HEK293 (cell line): ENCODE measurements at regions not wholly inside any gene's neighbourhood (a gene's known extent, or its start where the extent isn't known, plus 50 kb on each side); places are given as distances from the start of the nearest gene placed in this dataset.

Source experiments
- CTCF ChIA-PET: fragments of 350-600 bp; formaldehyde crosslinking; extraction: SDS; loops from one replicate; lab custom pipeline; 2021; ENCODE audit warnings: antibody characterized with exemption; lab: Yijun Ruan, JAX
- POLR2A ChIA-PET: fragments of 300-600 bp; formaldehyde crosslinking; extraction: SDS; loops from one replicate; lab custom pipeline; 2020; ENCODE audit warnings: antibody characterized with exemption, inconsistent platforms; lab: Yijun Ruan, JAX
- H3K27ac ChIP-seq: fragments of 200-500 bp; sonication (Bioruptor generic); 2 replicates; pipeline ENCODE4 v1.5.1; 2014; ENCODE audit warnings: low read depth, low read length, control low read depth, inconsistent platforms; ENCODE audit errors: extremely low read depth
- H3K36me3 ChIP-seq, 2 experiments: fragments of 200-500 bp in 1 of 2; sonication (Bioruptor generic) in 1 of 2; 1 replicate in 1 of 2; 2 replicates in 1 of 2; pipeline ENCODE4 v1.5.1; 2014 to 2017; ENCODE audit warnings: inconsistent platforms in 2 of 2, low read length in 2 of 2; ENCODE audit not compliant: control insufficient read depth in 2 of 2, insufficient read depth in 1 of 2
- H3K4me1 ChIP-seq: fragments of 200-500 bp; sonication (Bioruptor generic); 2 replicates; pipeline ENCODE4 v1.5.1; 2014; ENCODE audit warnings: mild to moderate bottlenecking, low read length, inconsistent platforms; ENCODE audit not compliant: control insufficient read depth, insufficient read depth
- H3K4me3 ChIP-seq: 2 replicates; pipeline ENCODE4 v1.5.1; 2011; ENCODE audit warnings: low read depth, mild to moderate bottlenecking, control low read depth, low read length, moderate library complexity
- H3K9me3 ChIP-seq: fragments of 200-500 bp; sonication (Bioruptor generic); 2 replicates; pipeline ENCODE4 v1.5.1; 2014; ENCODE audit warnings: low read depth, low read length, inconsistent platforms; ENCODE audit not compliant: control insufficient read depth, insufficient read depth
- GLIS1 ChIP-seq: fragments of 450-650 bp; formaldehyde crosslinking; IDR thresholded peaks from 2 replicates; pipeline ENCODE4 v1.5.1; 2016; ENCODE audit warnings: missing biosample characterization, missing genetic modification characterization
- REPIN1 ChIP-seq: fragments of 450-650 bp; formaldehyde crosslinking; IDR thresholded peaks from 2 replicates; pipeline ENCODE4 v1.5.1; 2017; ENCODE audit warnings: missing biosample characterization, missing genetic modification characterization, low read depth
- WT1 ChIP-seq: fragments of 450-650 bp; formaldehyde crosslinking; IDR thresholded peaks from 2 replicates; pipeline ENCODE4 v1.5.1; 2016; ENCODE audit warnings: missing biosample characterization, missing genetic modification characterization
- ZNF366 ChIP-seq: fragments of 450-650 bp; formaldehyde crosslinking; conservative IDR thresholded peaks from 2 replicates; pipeline ENCODE4 v1.5.1; 2016; ENCODE audit warnings: missing biosample characterization, missing genetic modification characterization
- ZNF391 ChIP-seq: fragments of 450-650 bp; formaldehyde crosslinking; IDR thresholded peaks from 2 replicates; pipeline ENCODE4 v1.5.1; 2016; ENCODE audit warnings: low read depth, missing biosample characterization, missing genetic modification characterization, borderline replicate concordance
- ZNF416 ChIP-seq: fragments of 450-650 bp; formaldehyde crosslinking; IDR thresholded peaks from 2 replicates; pipeline ENCODE4 v1.5.1; 2016; ENCODE audit warnings: missing biosample characterization, missing genetic modification characterization
- ZNF426 ChIP-seq: fragments of 450-650 bp; formaldehyde crosslinking; IDR thresholded peaks from 2 replicates; pipeline ENCODE4 v1.5.1; 2017; ENCODE audit warnings: missing biosample characterization, missing genetic modification characterization, mild to moderate bottlenecking, inconsistent platforms, moderate library complexity
- ZNF626 ChIP-seq: fragments of 450-650 bp; sonication (Bioruptor Pico); formaldehyde crosslinking; IDR thresholded peaks from 2 replicates; pipeline ENCODE4 v1.5.1; 2018; ENCODE audit warnings: missing biosample characterization, missing genetic modification characterization, inconsistent platforms
- ZNF660 ChIP-seq: fragments of 450-650 bp; IDR thresholded peaks from 2 replicates; pipeline ENCODE4 v1.5.1; 2018; ENCODE audit warnings: missing biosample characterization, mild to moderate bottlenecking, missing genetic modification characterization
- TF ChIP-seq, protein P1 (sequence below): fragments of 450-650 bp; formaldehyde crosslinking; IDR thresholded peaks from 2 replicates; pipeline ENCODE4 v1.5.1; 2017; ENCODE audit warnings: missing biosample characterization, mild to moderate bottlenecking, missing genetic modification characterization, moderate library complexity
- TF ChIP-seq, protein P2 (sequence below): fragments of 450-650 bp; formaldehyde crosslinking; IDR thresholded peaks from 2 replicates; pipeline ENCODE4 v1.5.1; 2017; ENCODE audit warnings: missing biosample characterization, missing genetic modification characterization
- TF ChIP-seq, protein P3 (sequence below): fragments of 450-650 bp; formaldehyde crosslinking; IDR thresholded peaks from 2 replicates; pipeline ENCODE4 v1.5.1; 2017; ENCODE audit warnings: missing biosample characterization, missing genetic modification characterization

DNA sequence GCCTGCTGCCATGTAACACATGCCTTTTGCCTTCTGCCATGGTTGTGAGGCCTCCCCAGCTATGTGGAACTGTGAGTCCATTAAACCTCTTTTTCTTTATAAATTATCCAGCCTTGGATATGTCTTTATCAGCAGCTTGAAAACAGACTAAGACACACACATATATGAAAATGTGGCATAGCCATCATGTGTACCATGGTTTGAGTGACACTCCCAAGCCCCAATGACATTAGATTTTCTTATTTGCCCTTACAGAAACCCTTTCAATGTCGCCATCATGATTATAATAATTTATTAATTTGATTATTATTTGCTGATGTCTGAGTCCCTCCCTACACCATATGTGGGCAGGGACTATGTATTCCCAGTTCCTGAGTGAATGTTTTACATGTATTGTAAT lies 63.5 kb upstream of the FGGY start:
- Histone ChIP-seq H3K4me1 (peaks cover 4% of the 10 kb centered on the region), H3K27ac (no peak overlapping the region), H3K36me3 (no peaks in the 10 kb centered on the region), H3K9me3 (no peaks in the 10 kb centered on the region), H3K4me3 (no peak overlapping the region)
- CTCF ChIA-PET, result interaction anchor here (1.1 kb wide), 1 partner anchor 9 kb away, joined by 4 read pairs; no protein-coding TSS in a partner anchor
- TF ChIP-seq ZNF416 (no peak), REPIN1 (tag by site-specific recombination) (no peak)
- POLR2A ChIA-PET, result no interaction called here

DNA sequence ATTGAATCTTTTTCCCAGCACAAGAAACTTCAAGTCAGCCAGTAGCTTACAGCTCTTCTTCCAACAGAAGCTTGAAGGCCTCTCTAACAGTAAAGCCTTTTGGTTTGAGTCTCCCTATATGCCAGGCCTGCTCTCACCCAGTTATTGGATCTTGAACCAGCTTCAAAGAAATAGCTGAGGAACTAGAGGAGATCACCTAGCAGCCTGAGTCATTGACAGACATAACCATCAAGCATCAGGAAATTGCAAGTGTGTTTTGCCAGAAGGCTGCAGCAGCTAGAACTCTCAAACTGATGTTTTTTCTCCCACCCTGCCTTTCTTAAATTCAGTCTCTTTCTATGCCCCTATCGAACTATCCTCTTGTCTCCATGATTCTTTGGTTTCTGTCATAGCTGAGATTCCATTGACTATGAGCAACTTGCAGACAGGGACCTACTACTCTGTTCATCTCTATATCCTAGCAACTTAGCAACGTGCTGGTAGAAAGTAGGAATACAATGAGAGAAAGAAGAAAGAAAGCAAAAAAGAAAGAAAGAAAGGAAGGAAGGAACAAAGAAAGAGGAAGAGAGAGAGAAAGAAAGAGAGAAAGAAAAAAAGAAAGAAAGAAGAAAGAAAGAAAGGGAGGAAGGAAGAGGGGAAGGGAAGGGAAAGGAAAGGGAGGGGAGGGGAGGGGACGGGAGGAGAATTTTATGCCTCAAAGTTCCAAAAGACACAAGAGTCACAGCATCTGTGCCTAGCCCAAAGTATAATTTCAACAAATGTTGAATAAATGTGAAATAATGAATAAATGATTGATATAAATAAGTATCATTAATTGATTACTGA lies 60.0 kb upstream of the FGGY start:
- no peak for TF ChIP-seq ZNF626 (tag by site-specific recombination)
- TF ChIP-seq, protein P1, sequence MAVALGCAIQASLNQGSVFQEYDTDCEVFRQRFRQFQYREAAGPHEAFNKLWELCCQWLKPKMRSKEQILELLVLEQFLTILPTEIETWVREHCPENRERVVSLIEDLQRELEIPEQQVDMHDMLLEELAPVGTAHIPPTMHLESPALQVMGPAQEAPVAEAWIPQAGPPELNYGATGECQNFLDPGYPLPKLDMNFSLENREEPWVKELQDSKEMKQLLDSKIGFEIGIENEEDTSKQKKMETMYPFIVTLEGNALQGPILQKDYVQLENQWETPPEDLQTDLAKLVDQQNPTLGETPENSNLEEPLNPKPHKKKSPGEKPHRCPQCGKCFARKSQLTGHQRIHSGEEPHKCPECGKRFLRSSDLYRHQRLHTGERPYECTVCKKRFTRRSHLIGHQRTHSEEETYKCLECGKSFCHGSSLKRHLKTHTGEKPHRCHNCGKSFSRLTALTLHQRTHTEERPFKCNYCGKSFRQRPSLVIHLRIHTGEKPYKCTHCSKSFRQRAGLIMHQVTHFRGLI, result no peak
- 0 out of 2 replicates have a peak, but pooled peaks have one; percentile 64 for TF ChIP-seq ZNF366
- CTCF ChIA-PET, result no interaction called here
- no peak overlapping the region for H3K27ac ChIP-seq
- no peak overlapping the region for H3K4me3 ChIP-seq
- no peaks in the 10 kb centered on the region for H3K36me3 ChIP-seq
- no peaks in the 10 kb centered on the region for H3K9me3 ChIP-seq
- H3K4me1 ChIP-seq, result peaks cover 2% of the 10 kb centered on the region
- POLR2A ChIA-PET, result no interaction called here

DNA sequence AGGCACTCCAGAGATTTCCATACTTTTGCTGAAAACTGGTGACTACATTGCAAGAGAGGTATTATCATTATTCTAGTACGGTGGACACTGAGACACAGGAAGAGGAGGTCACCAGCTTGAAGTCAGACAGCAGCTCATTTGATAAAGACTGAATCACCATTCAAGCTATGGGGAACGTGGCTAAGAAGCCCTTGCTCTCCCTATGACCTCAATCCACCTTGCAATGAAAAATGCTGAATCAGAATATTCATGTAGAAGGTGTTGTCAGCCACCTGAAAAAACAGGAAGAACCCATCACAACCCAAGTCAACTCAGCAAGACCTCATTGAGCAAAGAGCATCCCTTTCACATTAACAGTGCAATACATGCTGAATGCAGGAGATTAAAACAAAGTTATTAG lies 59.0 kb upstream of the FGGY start:
- ChIA-PET POLR2A (no interaction called here), CTCF (interaction anchor here (0.7 kb wide), 1 partner anchor 360 kb away, joined by 3 read pairs; no protein-coding TSS in a partner anchor)
- TF ChIP-seq ZNF660, result no peak
- TF ChIP-seq, protein P2, sequence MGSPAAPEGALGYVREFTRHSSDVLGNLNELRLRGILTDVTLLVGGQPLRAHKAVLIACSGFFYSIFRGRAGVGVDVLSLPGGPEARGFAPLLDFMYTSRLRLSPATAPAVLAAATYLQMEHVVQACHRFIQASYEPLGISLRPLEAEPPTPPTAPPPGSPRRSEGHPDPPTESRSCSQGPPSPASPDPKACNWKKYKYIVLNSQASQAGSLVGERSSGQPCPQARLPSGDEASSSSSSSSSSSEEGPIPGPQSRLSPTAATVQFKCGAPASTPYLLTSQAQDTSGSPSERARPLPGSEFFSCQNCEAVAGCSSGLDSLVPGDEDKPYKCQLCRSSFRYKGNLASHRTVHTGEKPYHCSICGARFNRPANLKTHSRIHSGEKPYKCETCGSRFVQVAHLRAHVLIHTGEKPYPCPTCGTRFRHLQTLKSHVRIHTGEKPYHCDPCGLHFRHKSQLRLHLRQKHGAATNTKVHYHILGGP (tag by site-specific recombination), result no peak
- TF ChIP-seq, protein P3, sequence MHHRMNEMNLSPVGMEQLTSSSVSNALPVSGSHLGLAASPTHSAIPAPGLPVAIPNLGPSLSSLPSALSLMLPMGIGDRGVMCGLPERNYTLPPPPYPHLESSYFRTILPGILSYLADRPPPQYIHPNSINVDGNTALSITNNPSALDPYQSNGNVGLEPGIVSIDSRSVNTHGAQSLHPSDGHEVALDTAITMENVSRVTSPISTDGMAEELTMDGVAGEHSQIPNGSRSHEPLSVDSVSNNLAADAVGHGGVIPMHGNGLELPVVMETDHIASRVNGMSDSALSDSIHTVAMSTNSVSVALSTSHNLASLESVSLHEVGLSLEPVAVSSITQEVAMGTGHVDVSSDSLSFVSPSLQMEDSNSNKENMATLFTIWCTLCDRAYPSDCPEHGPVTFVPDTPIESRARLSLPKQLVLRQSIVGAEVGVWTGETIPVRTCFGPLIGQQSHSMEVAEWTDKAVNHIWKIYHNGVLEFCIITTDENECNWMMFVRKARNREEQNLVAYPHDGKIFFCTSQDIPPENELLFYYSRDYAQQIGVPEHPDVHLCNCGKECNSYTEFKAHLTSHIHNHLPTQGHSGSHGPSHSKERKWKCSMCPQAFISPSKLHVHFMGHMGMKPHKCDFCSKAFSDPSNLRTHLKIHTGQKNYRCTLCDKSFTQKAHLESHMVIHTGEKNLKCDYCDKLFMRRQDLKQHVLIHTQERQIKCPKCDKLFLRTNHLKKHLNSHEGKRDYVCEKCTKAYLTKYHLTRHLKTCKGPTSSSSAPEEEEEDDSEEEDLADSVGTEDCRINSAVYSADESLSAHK (tag by site-specific recombination), result no peak
- TF ChIP-seq GLIS1 (tag by site-specific recombination), result no peak
- no peak for TF ChIP-seq WT1
- TF ChIP-seq ZNF426 (tag by site-specific recombination), result no peak
- no peak for TF ChIP-seq ZNF391 (tag by site-specific recombination)
- Histone ChIP-seq H3K4me3 (no peak overlapping the region), H3K4me1 (no peaks in the 10 kb centered on the region; the same call in 1 of the 2 replicates), H3K9me3 (no peaks in the 10 kb centered on the region), H3K27ac (no peak overlapping the region), H3K36me3 (no peaks in the 10 kb centered on the region)
